Ovary (tissue), 7 donors: ENCODE measurements at regions not wholly inside any gene's neighbourhood (a gene's known extent, or its start where the extent isn't known, plus 50 kb on each side); places are given as distances from the start of the nearest gene placed in this dataset.

Source experiments
- DNase-seq, 5 donors: peaks; one replicate each; pipeline ENCODE4 v3.0.0-alpha.2; 2019 to 2020
- H3K27ac ChIP-seq, 2 donors: fragments of 200-600 bp; one replicate each; pipeline versions ENCODE4 v1.5.1 to v1.8.0; 2019 to 2022
- H3K27me3 ChIP-seq: fragments of 200-600 bp; one replicate; pipeline ENCODE4 v1.8.0; 2022
- H3K36me3 ChIP-seq: fragments of 200-600 bp; sonication (generic); one replicate; pipeline ENCODE4 v1.5.1; 2019
- H3K4me1 ChIP-seq: one replicate; pipeline ENCODE4 v1.8.1; 2013; ENCODE audit warnings: mild to moderate bottlenecking, moderate library complexity; ENCODE audit not compliant: insufficient read depth
- H3K4me3 ChIP-seq: fragments of 200-600 bp; sonication (generic); one replicate; pipeline ENCODE4 v1.5.1; 2017
- H3K9me3 ChIP-seq, 2 donors: fragments of 200-600 bp in 1 of 2; sonication (generic) in 1 of 2; one replicate each; pipeline versions ENCODE4 v1.5.1 to v1.8.1; 2013 to 2019; ENCODE audit warnings: mild to moderate bottlenecking in 1 of 2, moderate library complexity in 1 of 2
- EP300 ChIP-seq: sonication (generic); formaldehyde crosslinking; IDR thresholded peaks from one replicate; pipeline ENCODE4 v1.6.1; 2017; ENCODE audit warnings: antibody characterized with exemption
- POLR2A ChIP-seq: fragments of 450-650 bp; IDR thresholded peaks from one replicate; pipeline ENCODE4 v1.6.1; 2017; ENCODE audit warnings: antibody characterized with exemption, mild to moderate bottlenecking, moderate library complexity
- WGBS, 3 donors: extraction: QIAGEN DNeasy Blood & Tissue Kit in 1 of 3; methylation state at CpG; one replicate each; pipeline versions ENCODE4 v1.1.5 to v1.1.7; 2013 to 2017; 5-methylcytosine and 5-hydroxymethylcytosine counted together
- intact Hi-C, 4 donors: fragments of 100-400 bp; cut with DNase I; formaldehyde crosslinking; loops; one replicate each; pipeline versions ENCODE4 v1.11.0 to v1.15.1; 2022 to 2023
- TF ChIP-seq, protein P1 (sequence below), 3 donors: fragments of 450-650 bp in 2 of 3; fragments of 200-600 bp in 1 of 3; IDR thresholded peaks; one replicate each; pipeline versions ENCODE4 v1.5.1 to v1.8.0; 2016 to 2022; ENCODE audit warnings: antibody characterized with exemption in 3 of 3, mild to moderate bottlenecking in 1 of 3
- donor health status: DM: no; HTN: no; CAD: no; lungs with moderate emphysema.
- donor health status: DM: no; HTN: no; CAD: no.
- donor health status: Bipolar disorder and iron deficiency.
- donor health status: DM: no; HTN: no; CAD: no.
- donor health status: DM: yes; HTN: yes; CAD: no.

DNA sequence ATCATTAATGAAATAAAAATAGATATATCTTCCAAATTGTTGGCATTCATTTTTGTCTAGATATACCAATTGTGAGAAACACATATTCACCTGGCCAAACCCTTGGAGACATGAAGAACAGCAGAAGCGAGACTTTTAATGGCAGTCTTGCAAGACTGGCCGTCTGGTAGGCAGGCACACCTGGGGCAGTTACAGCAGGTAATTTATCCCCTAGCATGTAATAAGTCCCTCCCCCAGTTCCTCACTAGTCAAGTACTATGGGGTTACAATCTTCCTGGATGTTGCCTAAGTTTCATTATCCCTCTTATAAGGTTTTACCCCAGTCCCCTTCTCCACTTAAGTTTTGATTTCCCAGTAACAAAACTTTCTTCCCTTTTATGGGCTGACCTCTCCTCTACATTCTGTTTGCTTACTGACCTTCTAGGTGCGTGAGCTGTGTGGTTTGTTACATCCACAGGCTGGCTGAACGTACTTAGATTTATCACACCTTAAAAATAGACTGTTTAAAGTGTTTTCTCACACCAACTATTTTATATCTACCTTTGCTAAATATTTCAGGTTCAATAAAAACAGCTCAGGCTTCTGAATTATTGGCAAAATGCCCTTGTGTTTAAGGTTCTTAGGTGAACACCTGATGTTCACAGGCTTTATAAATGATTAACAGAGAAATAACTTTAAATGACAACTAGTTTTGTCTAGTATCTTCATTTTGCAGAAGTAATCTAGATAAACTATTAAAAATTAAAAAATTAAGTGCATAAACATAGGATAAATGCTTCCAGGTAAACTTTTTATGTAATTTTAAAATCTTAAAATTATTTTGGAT is 365.0 kb upstream of the TFPI start:
- 75 to 82% (median 77%) methylated on average over 4 of the region's 4 CpGs for WGBS, 3 donors
- no peak for DNase-seq
- no peak for TF ChIP-seq POLR2A
- TF ChIP-seq, protein P1, sequence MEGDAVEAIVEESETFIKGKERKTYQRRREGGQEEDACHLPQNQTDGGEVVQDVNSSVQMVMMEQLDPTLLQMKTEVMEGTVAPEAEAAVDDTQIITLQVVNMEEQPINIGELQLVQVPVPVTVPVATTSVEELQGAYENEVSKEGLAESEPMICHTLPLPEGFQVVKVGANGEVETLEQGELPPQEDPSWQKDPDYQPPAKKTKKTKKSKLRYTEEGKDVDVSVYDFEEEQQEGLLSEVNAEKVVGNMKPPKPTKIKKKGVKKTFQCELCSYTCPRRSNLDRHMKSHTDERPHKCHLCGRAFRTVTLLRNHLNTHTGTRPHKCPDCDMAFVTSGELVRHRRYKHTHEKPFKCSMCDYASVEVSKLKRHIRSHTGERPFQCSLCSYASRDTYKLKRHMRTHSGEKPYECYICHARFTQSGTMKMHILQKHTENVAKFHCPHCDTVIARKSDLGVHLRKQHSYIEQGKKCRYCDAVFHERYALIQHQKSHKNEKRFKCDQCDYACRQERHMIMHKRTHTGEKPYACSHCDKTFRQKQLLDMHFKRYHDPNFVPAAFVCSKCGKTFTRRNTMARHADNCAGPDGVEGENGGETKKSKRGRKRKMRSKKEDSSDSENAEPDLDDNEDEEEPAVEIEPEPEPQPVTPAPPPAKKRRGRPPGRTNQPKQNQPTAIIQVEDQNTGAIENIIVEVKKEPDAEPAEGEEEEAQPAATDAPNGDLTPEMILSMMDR (IDR thresholded peaks at IDR 0.05), result no peak
- H3K9me3 ChIP-seq, result no peaks in the 10 kb centered on the region
- no peak overlapping the region for H3K4me3 ChIP-seq
- no peaks in the 10 kb centered on the region for H3K36me3 ChIP-seq
- intact Hi-C loops, result no loop called here
- peaks cover 11% of the 10 kb centered on the region for H3K4me1 ChIP-seq
- no peak overlapping the region for H3K27ac ChIP-seq
- H3K27me3 ChIP-seq, result no peaks in the 10 kb centered on the region

DNA sequence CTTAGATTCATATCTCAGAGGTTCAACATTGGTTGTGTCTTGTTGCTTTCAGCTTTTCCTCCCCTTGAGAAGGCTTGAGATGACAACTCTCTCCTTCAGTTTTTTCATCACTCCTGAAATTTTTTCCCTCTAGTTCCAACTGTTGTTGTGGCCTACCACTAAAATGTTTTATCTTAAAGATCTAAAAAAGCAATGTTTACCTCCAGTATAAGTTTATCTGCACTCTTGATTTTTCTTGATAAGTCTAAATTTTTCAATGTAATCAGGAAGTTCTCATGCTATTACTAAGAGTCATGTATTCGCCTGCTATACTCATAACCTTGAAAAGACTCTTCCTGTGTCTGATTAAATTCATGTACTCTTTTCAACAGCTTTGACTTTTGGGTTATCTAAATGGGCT is 366.3 kb upstream of the TFPI start:
- Histone ChIP-seq H3K4me3 (no peak overlapping the region), H3K36me3 (no peaks in the 10 kb centered on the region), H3K27me3 (no peaks in the 10 kb centered on the region), H3K4me1 (peaks cover 11% of the 10 kb centered on the region), H3K27ac (no peak overlapping the region), H3K9me3 (no peaks in the 10 kb centered on the region)
- 70 to 79% (median 71%) methylated on average over 1 of the region's 1 CpG for WGBS, 3 donors
- intact Hi-C loops, result no loop called here
- TF ChIP-seq EP300 (no peak), POLR2A (no peak)
- TF ChIP-seq, protein P1 (IDR thresholded peaks at IDR 0.05), result no peak
- no peak for DNase-seq

- 19 to 39% (median 31%) methylated on average over 2 of the region's 2 CpGs for WGBS, 3 donors
- H3K27ac ChIP-seq, result no peak overlapping the region
- intact Hi-C loops, result no loop called here
- H3K4me3 ChIP-seq, result no peak overlapping the region
- TF ChIP-seq EP300 (no peak), POLR2A (no peak)
- TF ChIP-seq, protein P1 (IDR thresholded peaks at IDR 0.05), result no peak
- H3K9me3 ChIP-seq, result no peaks in the 10 kb centered on the region
- H3K36me3 ChIP-seq, result no peaks in the 10 kb centered on the region
- DNase-seq, result no peak
- H3K27me3 ChIP-seq, result no peaks in the 10 kb centered on the region
- H3K4me1 ChIP-seq, result no peaks in the 10 kb centered on the region
Observed at GRCh38 chr2:187922846-187923245, 368.6 kb upstream of the TFPI start.

- DNase-seq, result no peak
- no peaks in the 10 kb centered on the region for H3K27me3 ChIP-seq
- H3K36me3 ChIP-seq, result no peaks in the 10 kb centered on the region
- H3K27ac ChIP-seq, result no peak overlapping the region
- H3K4me1 ChIP-seq, result no peaks in the 10 kb centered on the region
- H3K9me3 ChIP-seq, result no peaks in the 10 kb centered on the region
- no peak overlapping the region for H3K4me3 ChIP-seq
- intact Hi-C loops, result no loop called here
- TF ChIP-seq, protein P1 (IDR thresholded peaks at IDR 0.05), result no peak
- TF ChIP-seq POLR2A (no peak), EP300 (no peak)
Observed at GRCh38 chr2:187924293-187924692, 367.4 kb upstream of the GULP1 start.
